ENCODE measurements at regions not wholly inside any gene's neighbourhood (a gene's known extent, or its start where the extent isn't known, plus 50 kb on each side); places are given as distances from the start of the nearest gene placed in this dataset.

DNA sequence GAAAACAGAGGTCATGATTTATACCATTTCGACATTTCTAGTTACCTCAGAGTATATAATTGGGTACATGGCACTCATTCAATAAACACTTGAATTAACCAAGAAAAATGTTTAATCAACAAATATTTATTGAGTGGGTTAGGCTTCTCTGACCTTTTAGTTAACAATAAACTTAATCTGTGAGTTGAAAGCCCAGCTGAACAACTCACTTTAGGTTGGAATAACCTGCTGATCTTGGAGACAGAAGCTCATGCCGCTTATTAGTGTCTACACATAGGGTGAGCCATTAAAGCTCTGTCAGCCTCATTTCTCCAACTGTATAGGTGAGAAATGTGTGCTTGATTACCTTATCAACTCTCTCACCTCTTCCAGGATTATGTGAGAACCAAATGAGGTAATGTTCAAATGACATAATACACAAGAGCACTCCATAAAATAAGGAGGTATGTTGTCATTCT is 98.2 kb upstream of the DTNBP1 start:
- Histone ChIP-seq H3K79me2 (ENCODE audit: low read length) (no peaks in the 10 kb centered on the region), H3K4me1 (ENCODE audit: insufficient read depth, low read length) (no peaks in the 10 kb centered on the region), H3K27me3 (ENCODE audit: low read length) (no peaks in the 10 kb centered on the region; the same call in 1 of the 2 replicates), H4K20me1 (ENCODE audit: low read length) (no peaks in the 10 kb centered on the region), H3K36me3 (ENCODE audit: low read depth, low read length) (no peaks in the 10 kb centered on the region), H3K9me3 (ENCODE audit: low read length) (no peaks in the 10 kb centered on the region), H3K4me2 (ENCODE audit: low read length) (no peak overlapping the region), H3K4me3 (ENCODE audit: low read length) (no peak overlapping the region), H3K9me2 (replicated peaks; ENCODE audit: low read length) (no peaks in the 10 kb centered on the region), H3F3A (ENCODE audit: low read length, unreplicated experiment) (no peaks in the 10 kb centered on the region), H2AFZ (ENCODE audit: low read length) (no peak overlapping the region), H3K27ac (ENCODE audit: low read length) (no peak overlapping the region), H3K9ac (ENCODE audit: low read length) (no peak overlapping the region)
- no peak for ATAC-seq
- TF ChIP-seq, protein P1, sequence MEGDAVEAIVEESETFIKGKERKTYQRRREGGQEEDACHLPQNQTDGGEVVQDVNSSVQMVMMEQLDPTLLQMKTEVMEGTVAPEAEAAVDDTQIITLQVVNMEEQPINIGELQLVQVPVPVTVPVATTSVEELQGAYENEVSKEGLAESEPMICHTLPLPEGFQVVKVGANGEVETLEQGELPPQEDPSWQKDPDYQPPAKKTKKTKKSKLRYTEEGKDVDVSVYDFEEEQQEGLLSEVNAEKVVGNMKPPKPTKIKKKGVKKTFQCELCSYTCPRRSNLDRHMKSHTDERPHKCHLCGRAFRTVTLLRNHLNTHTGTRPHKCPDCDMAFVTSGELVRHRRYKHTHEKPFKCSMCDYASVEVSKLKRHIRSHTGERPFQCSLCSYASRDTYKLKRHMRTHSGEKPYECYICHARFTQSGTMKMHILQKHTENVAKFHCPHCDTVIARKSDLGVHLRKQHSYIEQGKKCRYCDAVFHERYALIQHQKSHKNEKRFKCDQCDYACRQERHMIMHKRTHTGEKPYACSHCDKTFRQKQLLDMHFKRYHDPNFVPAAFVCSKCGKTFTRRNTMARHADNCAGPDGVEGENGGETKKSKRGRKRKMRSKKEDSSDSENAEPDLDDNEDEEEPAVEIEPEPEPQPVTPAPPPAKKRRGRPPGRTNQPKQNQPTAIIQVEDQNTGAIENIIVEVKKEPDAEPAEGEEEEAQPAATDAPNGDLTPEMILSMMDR (conservative IDR thresholded peaks at IDR 0.05; ENCODE audit: low read depth, low read length), result no peak
- TF ChIP-seq EZH2phosphoT487 (IDR thresholded peaks at IDR 0.05; ENCODE audit: borderline replicate concordance, low read length) (no peak), EZH2 (IDR thresholded peaks at IDR 0.05; ENCODE audit: low read length, unreplicated experiment) (no peak)
- DNase-seq, result no peak
- intact Hi-C loops (cut with micrococcal nuclease), result no loop called here
- CTCF ChIA-PET, result no interaction called here
- POLR2A ChIA-PET (ENCODE audit: unreplicated experiment), result no interaction called here
- no TSS peak for BruUV-seq (replicated peaks)

GRCh38 chr6:15758631-15759215 is 95.9 kb upstream of the DTNBP1 start:
- no peaks in the 10 kb centered on the region for H4K20me1 ChIP-seq (ENCODE audit: low read length)
- no peaks in the 10 kb centered on the region; the same call in 1 of the 2 replicates for H3K27me3 ChIP-seq (ENCODE audit: low read length)
- intact Hi-C loops (cut with micrococcal nuclease), result no loop called here
- H3K27ac ChIP-seq (ENCODE audit: low read length), result no peak overlapping the region
- no peaks in the 10 kb centered on the region for H3K36me3 ChIP-seq (ENCODE audit: low read depth, low read length)
- TF ChIP-seq EZH2 (IDR thresholded peaks at IDR 0.05; ENCODE audit: low read length, unreplicated experiment) (no peak), EZH2phosphoT487 (IDR thresholded peaks at IDR 0.05; ENCODE audit: borderline replicate concordance, low read length) (no peak)
- TF ChIP-seq, protein P1 (conservative IDR thresholded peaks at IDR 0.05; ENCODE audit: low read depth, low read length), result no peak
- H3K4me3 ChIP-seq (ENCODE audit: low read length), result no peak overlapping the region
- no peak for DNase-seq
- H3K9ac ChIP-seq (ENCODE audit: low read length), result no peak overlapping the region
- no peaks in the 10 kb centered on the region for H3K4me1 ChIP-seq (ENCODE audit: insufficient read depth, low read length)
- H2AFZ ChIP-seq (ENCODE audit: low read length), result no peak overlapping the region
- no TSS peak for BruUV-seq (replicated peaks)
- POLR2A ChIA-PET (ENCODE audit: unreplicated experiment), result no interaction called here
- H3K9me2 ChIP-seq (replicated peaks; ENCODE audit: low read length), result no peaks in the 10 kb centered on the region
- no peaks in the 10 kb centered on the region for H3F3A ChIP-seq (ENCODE audit: low read length, unreplicated experiment)
- ATAC-seq, result no peak
- CTCF ChIA-PET, result no interaction called here
- H3K79me2 ChIP-seq (ENCODE audit: low read length), result no peaks in the 10 kb centered on the region
- no peak overlapping the region for H3K4me2 ChIP-seq (ENCODE audit: low read length)
- no peaks in the 10 kb centered on the region for H3K9me3 ChIP-seq (ENCODE audit: low read length)

- Histone ChIP-seq H3K36me3 (ENCODE audit: low read depth, low read length) (no peaks in the 10 kb centered on the region), H3K79me2 (ENCODE audit: low read length) (no peaks in the 10 kb centered on the region), H3F3A (ENCODE audit: low read length, unreplicated experiment) (no peaks in the 10 kb centered on the region), H3K27ac (ENCODE audit: low read length) (no peak overlapping the region), H3K9ac (ENCODE audit: low read length) (no peak overlapping the region), H4K20me1 (ENCODE audit: low read length) (no peaks in the 10 kb centered on the region), H3K4me3 (ENCODE audit: low read length) (no peak overlapping the region), H2AFZ (ENCODE audit: low read length) (no peak overlapping the region), H3K27me3 (ENCODE audit: low read length) (no peaks in the 10 kb centered on the region), H3K4me1 (ENCODE audit: insufficient read depth, low read length) (no peaks in the 10 kb centered on the region), H3K9me2 (replicated peaks; ENCODE audit: low read length) (no peaks in the 10 kb centered on the region), H3K4me2 (ENCODE audit: low read length) (no peak overlapping the region), H3K9me3 (ENCODE audit: low read length) (no peaks in the 10 kb centered on the region)
- intact Hi-C loops (cut with micrococcal nuclease), result no loop called here
- ChIA-PET POLR2A (ENCODE audit: unreplicated experiment) (no interaction called here), CTCF (no interaction called here)
- TF ChIP-seq EZH2phosphoT487 (IDR thresholded peaks at IDR 0.05; ENCODE audit: borderline replicate concordance, low read length) (no peak), EZH2 (IDR thresholded peaks at IDR 0.05; ENCODE audit: low read length, unreplicated experiment) (no peak)
- TF ChIP-seq, protein P1 (conservative IDR thresholded peaks at IDR 0.05; ENCODE audit: low read depth, low read length), result no peak
- ATAC-seq (no peak), DNase-seq (no peak)
- BruUV-seq (replicated peaks), result no TSS peak
Observed at GRCh38 chr6:15755526-15755925, 92.7 kb upstream of the DTNBP1 start.
